Suprapubic skin (tissue), 3 donors: ENCODE measurements at regions not wholly inside any gene's neighbourhood (a gene's known extent, or its start where the extent isn't known, plus 50 kb on each side); places are given as distances from the start of the nearest gene placed in this dataset.

Source experiments
- EP300 ChIP-seq: sonication (generic); formaldehyde crosslinking; IDR thresholded peaks from one replicate; pipeline ENCODE4 v1.6.1; 2017; ENCODE audit warnings: antibody characterized with exemption
- POLR2A ChIP-seq, 2 donors: fragments of 450-650 bp; IDR thresholded peaks; one replicate each; pipeline ENCODE4 v1.6.1; 2017; ENCODE audit warnings: antibody characterized with exemption in 2 of 2, mild to moderate bottlenecking in 2 of 2, moderate library complexity in 2 of 2
- TF ChIP-seq, protein P1 (sequence below), 2 donors: fragments of 200-600 bp in 1 of 2; fragments of 450-650 bp in 1 of 2; sonication (generic) in 1 of 2; IDR thresholded peaks; one replicate each; pipeline ENCODE4 v1.5.1; 2016 to 2019; ENCODE audit warnings: antibody characterized with exemption in 2 of 2, mild to moderate bottlenecking in 1 of 2, moderate library complexity in 1 of 2

GRCh38 chr4:85233516-85233915 lies 241.4 kb upstream of the ARHGAP24 start:
- TF ChIP-seq, protein P1, sequence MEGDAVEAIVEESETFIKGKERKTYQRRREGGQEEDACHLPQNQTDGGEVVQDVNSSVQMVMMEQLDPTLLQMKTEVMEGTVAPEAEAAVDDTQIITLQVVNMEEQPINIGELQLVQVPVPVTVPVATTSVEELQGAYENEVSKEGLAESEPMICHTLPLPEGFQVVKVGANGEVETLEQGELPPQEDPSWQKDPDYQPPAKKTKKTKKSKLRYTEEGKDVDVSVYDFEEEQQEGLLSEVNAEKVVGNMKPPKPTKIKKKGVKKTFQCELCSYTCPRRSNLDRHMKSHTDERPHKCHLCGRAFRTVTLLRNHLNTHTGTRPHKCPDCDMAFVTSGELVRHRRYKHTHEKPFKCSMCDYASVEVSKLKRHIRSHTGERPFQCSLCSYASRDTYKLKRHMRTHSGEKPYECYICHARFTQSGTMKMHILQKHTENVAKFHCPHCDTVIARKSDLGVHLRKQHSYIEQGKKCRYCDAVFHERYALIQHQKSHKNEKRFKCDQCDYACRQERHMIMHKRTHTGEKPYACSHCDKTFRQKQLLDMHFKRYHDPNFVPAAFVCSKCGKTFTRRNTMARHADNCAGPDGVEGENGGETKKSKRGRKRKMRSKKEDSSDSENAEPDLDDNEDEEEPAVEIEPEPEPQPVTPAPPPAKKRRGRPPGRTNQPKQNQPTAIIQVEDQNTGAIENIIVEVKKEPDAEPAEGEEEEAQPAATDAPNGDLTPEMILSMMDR (IDR thresholded peaks at IDR 0.05) = no peak
- TF ChIP-seq POLR2A (IDR thresholded peaks at IDR 0.05) (no peak), EP300 (no peak)
